CD14-positive monocyte (primary cell): ENCODE measurements at regions not wholly inside any gene's neighbourhood (a gene's known extent, or its start where the extent isn't known, plus 50 kb on each side); places are given as distances from the start of the nearest gene placed in this dataset.

Experiments used
- DNase-seq, 3 donors: peaks; one replicate each; pipeline ENCODE4 v3.0.0-alpha.2; 2011 to 2022
- H2AFZ ChIP-seq: 2 replicates; pipeline ENCODE4 v1.6.0; 2012; ENCODE audit warnings: mild to moderate bottlenecking, low read depth, low read length, inconsistent platforms; ENCODE audit not compliant: insufficient read depth, poor library complexity, severe bottlenecking
- H3K27ac ChIP-seq, 2 donors: 1 replicate in 1 of 2; 2 replicates in 1 of 2; pipeline ENCODE4 v1.5.1; 2012 to 2013; ENCODE audit warnings: low read length in 2 of 2, control low read depth in 1 of 2, inconsistent platforms in 1 of 2, low read depth in 1 of 2, mild to moderate bottlenecking in 1 of 2
- H3K27me3 ChIP-seq, 2 donors: one replicate each; pipeline versions ENCODE4 v1.6.0 to v1.6.1; 2011 to 2013; ENCODE audit warnings: low read length in 2 of 2; ENCODE audit not compliant: control insufficient read depth in 2 of 2, insufficient read depth in 2 of 2
- H3K36me3 ChIP-seq, 2 donors: replicated peaks in 1 of 2; 1 replicate in 1 of 2; 2 replicates in 1 of 2; pipeline versions ENCODE4 v1.5.1 to v1.6.1; 2012 to 2013; ENCODE audit warnings: low read length in 2 of 2, control low read depth in 1 of 2, inconsistent platforms in 1 of 2, mild to moderate bottlenecking in 1 of 2; ENCODE audit not compliant: insufficient read depth in 2 of 2, control insufficient read depth in 1 of 2
- H3K4me1 ChIP-seq, 2 donors: 1 replicate in 1 of 2; 2 replicates in 1 of 2; pipeline versions ENCODE4 v1.5.1 to v1.6.1; 2012 to 2013; ENCODE audit warnings: low read length in 2 of 2, control low read depth in 1 of 2, inconsistent platforms in 1 of 2, mild to moderate bottlenecking in 1 of 2, moderate library complexity in 1 of 2; ENCODE audit not compliant: insufficient read depth in 2 of 2, control insufficient read depth in 1 of 2
- H3K4me2 ChIP-seq: replicated peaks from 2 replicates; pipeline ENCODE3; 2012; ENCODE audit warnings: low read length, moderate library complexity, mild to moderate bottlenecking; ENCODE audit not compliant: poor library complexity, severe bottlenecking; ENCODE audit errors: extremely low read depth
- H3K4me3 ChIP-seq, 3 experiments: fragments of 200-600 bp in 1 of 3; sonication (generic) in 1 of 3; replicated peaks in 1 of 3; 1 replicate in 2 of 3; 2 replicates in 1 of 3; pipeline ENCODE4 v1.5.1; 2011 to 2013; ENCODE audit warnings: low read length in 3 of 3, mild to moderate bottlenecking in 3 of 3, control low read depth in 2 of 3, low read depth in 2 of 3, inconsistent platforms in 1 of 3, moderate library complexity in 1 of 3
- H3K79me2 ChIP-seq: 2 replicates; pipeline ENCODE4 v1.6.0; 2012; ENCODE audit warnings: mild to moderate bottlenecking, control low read depth, inconsistent platforms, low read length, moderate library complexity; ENCODE audit not compliant: insufficient read depth
- H3K9ac ChIP-seq: 2 replicates; pipeline ENCODE4 v1.6.0; 2017; ENCODE audit warnings: low read length, mild to moderate bottlenecking; ENCODE audit not compliant: insufficient read depth, poor library complexity, severe bottlenecking
- H3K9me3 ChIP-seq, 2 donors: replicated peaks in 1 of 2; 1 replicate in 1 of 2; 2 replicates in 1 of 2; pipeline versions ENCODE4 v1.5.1 to v1.6.1; 2012 to 2013; ENCODE audit warnings: low read length in 2 of 2, control low read depth in 1 of 2; ENCODE audit not compliant: control insufficient read depth in 1 of 2, insufficient read depth in 1 of 2
- H4K20me1 ChIP-seq: 2 replicates; pipeline ENCODE4 v1.6.0; 2012; ENCODE audit warnings: mild to moderate bottlenecking, low read length, control low read depth, moderate library complexity; ENCODE audit not compliant: insufficient read depth
- H3K27ac Mint-ChIP-seq, 7 donors: one replicate each; pipeline ENCODE4 v1.8.0; 2020; ENCODE audit warnings: mild to moderate bottlenecking in 7 of 7, mixed read lengths in 7 of 7, moderate library complexity in 6 of 7, inconsistent platforms in 2 of 7
- H3K27me3 Mint-ChIP-seq, 3 donors: one replicate each; pipeline ENCODE4 v1.8.0; 2021 to 2022; ENCODE audit warnings: low read depth in 3 of 3, mild to moderate bottlenecking in 3 of 3, mixed read lengths in 3 of 3, moderate library complexity in 3 of 3, inconsistent platforms in 1 of 3
- H3K36me3 Mint-ChIP-seq, 2 donors: one replicate each; pipeline ENCODE4 v1.8.0; 2020; ENCODE audit warnings: mixed read lengths in 2 of 2, inconsistent platforms in 1 of 2, mild to moderate bottlenecking in 1 of 2
- H3K4me1 Mint-ChIP-seq: one replicate; pipeline ENCODE4 v1.8.0; 2020; ENCODE audit warnings: mild to moderate bottlenecking, mixed read lengths
- H3K4me3 Mint-ChIP-seq, 2 donors: one replicate each; pipeline ENCODE4 v1.8.0; 2020; ENCODE audit warnings: mild to moderate bottlenecking in 2 of 2, mixed read lengths in 2 of 2, moderate library complexity in 1 of 2
- H3K9me3 Mint-ChIP-seq, 7 donors: one replicate each; pipeline ENCODE4 v1.8.0; 2020 to 2022; ENCODE audit warnings: mixed read lengths in 7 of 7, mild to moderate bottlenecking in 6 of 7, moderate library complexity in 6 of 7, inconsistent platforms in 2 of 7
- WGBS: methylation state at CpG from one replicate; pipeline ENCODE4 v1.1.5; 2013; ENCODE audit warnings: missing lambda C conversion rate; ENCODE audit not compliant: insufficient coverage; 5-methylcytosine and 5-hydroxymethylcytosine counted together
- intact Hi-C, 2 donors: fragments of 100-400 bp; cut with micrococcal nuclease; formaldehyde crosslinking; loops; one replicate each; pipeline versions ENCODE4 v1.15.0 to v1.15.1; 2023
- TF ChIP-seq, protein P1 (sequence below): fragments of 200-600 bp; IDR thresholded peaks from one replicate; pipeline ENCODE4 v1.8.0; 2022; ENCODE audit warnings: antibody characterized with exemption, mild to moderate bottlenecking

DNA sequence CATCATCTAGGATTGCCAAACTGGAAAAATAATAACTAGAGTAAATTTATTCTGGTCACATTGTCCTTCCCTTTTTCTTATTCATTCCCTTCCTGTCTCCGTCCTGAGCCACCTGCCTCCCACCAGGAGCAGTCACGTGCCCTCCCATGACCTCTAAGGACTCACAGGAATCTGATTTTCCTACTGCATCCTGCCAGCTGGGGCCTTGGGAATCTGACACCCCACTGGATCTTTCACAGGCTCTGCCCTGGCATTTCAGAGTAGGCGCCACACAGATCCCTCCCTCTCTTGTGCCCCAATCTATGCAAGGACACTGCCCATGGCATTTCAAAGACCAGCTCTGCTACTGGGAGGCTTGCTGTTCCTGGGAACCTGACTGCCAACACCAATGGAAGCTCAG lies 520.5 kb downstream of the PPARGC1A start:
- H3K4me1 Mint-ChIP-seq = no peaks in the 10 kb centered on the region
- no peaks in the 10 kb centered on the region for H3K79me2 ChIP-seq
- no peaks in the 10 kb centered on the region for H3K4me1 ChIP-seq
- H2AFZ ChIP-seq = no peak overlapping the region
- H3K9me3 Mint-ChIP-seq = peaks cover 0 to 2% (median 0%) of the 10 kb centered on the region in 7 donors
- no peak overlapping the region for H3K27ac ChIP-seq
- H3K27ac Mint-ChIP-seq = no peak overlapping the region
- H3K9me3 ChIP-seq = no peaks in the 10 kb centered on the region
- H4K20me1 ChIP-seq = no peaks in the 10 kb centered on the region
- no peaks in the 10 kb centered on the region for H3K36me3 ChIP-seq
- no peaks in the 10 kb centered on the region for H3K27me3 ChIP-seq
- WGBS = 95% methylated on average over 2 of the region's 3 CpGs
- H3K4me3 Mint-ChIP-seq = no peak overlapping the region
- intact Hi-C loops = no loop called here
- H3K4me2 ChIP-seq = no peak overlapping the region
- TF ChIP-seq, protein P1, sequence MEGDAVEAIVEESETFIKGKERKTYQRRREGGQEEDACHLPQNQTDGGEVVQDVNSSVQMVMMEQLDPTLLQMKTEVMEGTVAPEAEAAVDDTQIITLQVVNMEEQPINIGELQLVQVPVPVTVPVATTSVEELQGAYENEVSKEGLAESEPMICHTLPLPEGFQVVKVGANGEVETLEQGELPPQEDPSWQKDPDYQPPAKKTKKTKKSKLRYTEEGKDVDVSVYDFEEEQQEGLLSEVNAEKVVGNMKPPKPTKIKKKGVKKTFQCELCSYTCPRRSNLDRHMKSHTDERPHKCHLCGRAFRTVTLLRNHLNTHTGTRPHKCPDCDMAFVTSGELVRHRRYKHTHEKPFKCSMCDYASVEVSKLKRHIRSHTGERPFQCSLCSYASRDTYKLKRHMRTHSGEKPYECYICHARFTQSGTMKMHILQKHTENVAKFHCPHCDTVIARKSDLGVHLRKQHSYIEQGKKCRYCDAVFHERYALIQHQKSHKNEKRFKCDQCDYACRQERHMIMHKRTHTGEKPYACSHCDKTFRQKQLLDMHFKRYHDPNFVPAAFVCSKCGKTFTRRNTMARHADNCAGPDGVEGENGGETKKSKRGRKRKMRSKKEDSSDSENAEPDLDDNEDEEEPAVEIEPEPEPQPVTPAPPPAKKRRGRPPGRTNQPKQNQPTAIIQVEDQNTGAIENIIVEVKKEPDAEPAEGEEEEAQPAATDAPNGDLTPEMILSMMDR = no peak
- DNase-seq = no peak
- H3K36me3 Mint-ChIP-seq = no peaks in the 10 kb centered on the region
- H3K4me3 ChIP-seq = no peak overlapping the region
- peaks cover 0 to 2% (median 0%) of the 10 kb centered on the region in 3 donors for H3K27me3 Mint-ChIP-seq
- H3K9ac ChIP-seq = no peak overlapping the region

DNA sequence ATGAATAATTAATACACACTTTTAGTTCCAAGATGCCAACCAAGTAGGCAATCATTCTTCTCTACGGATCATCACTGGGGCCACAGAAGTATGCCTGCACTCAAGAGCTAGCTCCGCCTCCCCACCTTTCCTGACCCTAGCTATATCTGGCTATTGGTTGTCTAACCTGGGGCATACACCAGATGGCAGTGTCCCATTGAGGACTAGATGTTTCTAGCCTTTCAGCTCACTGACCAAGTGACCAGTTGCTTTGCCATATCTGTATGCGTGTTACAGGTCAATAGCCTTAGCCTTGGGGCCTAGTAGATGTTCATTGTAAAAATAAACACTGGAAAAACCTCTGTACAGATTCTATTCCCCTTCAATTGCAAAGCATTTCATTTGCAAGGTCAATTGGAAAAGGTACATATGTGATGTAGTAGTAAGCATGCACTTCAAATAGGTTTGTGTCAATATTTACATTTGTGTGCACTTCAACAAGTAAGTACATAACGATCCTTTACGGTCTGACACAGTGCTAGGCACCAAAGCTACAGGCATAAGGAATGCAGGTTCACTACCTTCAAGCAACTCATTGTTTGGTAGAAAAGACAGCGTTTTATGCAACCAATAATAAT lies 521.7 kb downstream of the PPARGC1A start:
- Mint-ChIP-seq H3K4me1 (no peaks in the 10 kb centered on the region), H3K4me3 (no peak overlapping the region), H3K36me3 (no peaks in the 10 kb centered on the region), H3K9me3 (peaks cover 0 to 2% (median 0%) of the 10 kb centered on the region in 7 donors), H3K27ac (no peak overlapping the region), H3K27me3 (peaks cover 0 to 2% (median 0%) of the 10 kb centered on the region in 3 donors)
- WGBS = 96% methylated on average over 4 of the region's 6 CpGs
- no peak overlapping the region for H2AFZ ChIP-seq
- H3K27me3 ChIP-seq = no peaks in the 10 kb centered on the region
- H3K36me3 ChIP-seq = no peaks in the 10 kb centered on the region
- DNase-seq = no peak
- H4K20me1 ChIP-seq = no peaks in the 10 kb centered on the region
- H3K9ac ChIP-seq = no peak overlapping the region
- no peaks in the 10 kb centered on the region for H3K79me2 ChIP-seq
- H3K27ac ChIP-seq = no peak overlapping the region
- TF ChIP-seq, protein P1 = no peak
- intact Hi-C loops = no loop called here
- no peak overlapping the region for H3K4me2 ChIP-seq
- H3K4me3 ChIP-seq = no peak overlapping the region
- no peaks in the 10 kb centered on the region for H3K4me1 ChIP-seq
- no peaks in the 10 kb centered on the region for H3K9me3 ChIP-seq
